ENCODE measurements at regions not wholly inside any gene's neighbourhood (a gene's known extent, or its start where the extent isn't known, plus 50 kb on each side); places are given as distances from the start of the nearest gene placed in this dataset.

GRCh38 chr13:66021846-66022245, 1208.3 kb downstream of the PCDH9 start:
- H3K27me3 ChIP-seq (ENCODE audit: control insufficient read depth, insufficient read depth, low read length): no peaks in the 10 kb centered on the region
- TF ChIP-seq CTCF (IDR thresholded peaks at IDR 0.05; ENCODE audit: low read depth, low read length): no peak
- CTCF ChIA-PET: no interaction called here
- no peaks in the 10 kb centered on the region for H3K9me3 ChIP-seq (ENCODE audit: control insufficient read depth, insufficient read depth, low read length)
- no peak for DNase-seq (ENCODE audit: low read depth, low spot score)
- H3K27ac ChIP-seq (ENCODE audit: low read depth, low read length): no peak overlapping the region
- H3K4me3 ChIP-seq (ENCODE audit: low read depth, low read length): no peak overlapping the region
- POLR2A ChIA-PET: no interaction called here

- ChIA-PET CTCF (no interaction called here), POLR2A (no interaction called here)
- Histone ChIP-seq H3K27me3 (ENCODE audit: control insufficient read depth, insufficient read depth, low read length) (no peaks in the 10 kb centered on the region), H3K4me3 (ENCODE audit: low read depth, low read length) (no peak overlapping the region), H3K9me3 (ENCODE audit: control insufficient read depth, insufficient read depth, low read length) (peaks cover 8% of the 10 kb centered on the region), H3K27ac (ENCODE audit: low read depth, low read length) (no peak overlapping the region)
- TF ChIP-seq CTCF (IDR thresholded peaks at IDR 0.05; ENCODE audit: low read depth, low read length): no peak
- DNase-seq (ENCODE audit: low read depth, low spot score): no peak
Observed at GRCh38 chr13:66014771-66015170, 1215.4 kb downstream of the PCDH9 start.

- ChIA-PET CTCF (no interaction called here), POLR2A (no interaction called here)
- Histone ChIP-seq H3K27ac (ENCODE audit: low read depth, low read length) (no peak overlapping the region), H3K4me3 (ENCODE audit: low read depth, low read length) (no peak overlapping the region), H3K27me3 (ENCODE audit: control insufficient read depth, insufficient read depth, low read length) (no peaks in the 10 kb centered on the region), H3K9me3 (ENCODE audit: control insufficient read depth, insufficient read depth, low read length) (peaks cover 15% of the 10 kb centered on the region)
- no peak for DNase-seq (ENCODE audit: low read depth, low spot score)
- TF ChIP-seq CTCF (IDR thresholded peaks at IDR 0.05; ENCODE audit: low read depth, low read length): no peak
Observed at GRCh38 chr13:66009241-66009640, 1220.9 kb downstream of the PCDH9 start.

- ChIA-PET CTCF (no interaction called here), POLR2A (no interaction called here)
- Histone ChIP-seq H3K27ac (ENCODE audit: low read depth, low read length) (no peak overlapping the region), H3K4me3 (ENCODE audit: low read depth, low read length) (no peak overlapping the region), H3K27me3 (ENCODE audit: control insufficient read depth, insufficient read depth, low read length) (no peaks in the 10 kb centered on the region), H3K9me3 (ENCODE audit: control insufficient read depth, insufficient read depth, low read length) (no peaks in the 10 kb centered on the region)
- DNase-seq (ENCODE audit: low read depth, low spot score): no peak
- no peak for TF ChIP-seq CTCF (IDR thresholded peaks at IDR 0.05; ENCODE audit: low read depth, low read length)
Observed at GRCh38 chr13:66003558-66003957, 1226.6 kb downstream of the PCDH9 start.

GRCh38 chr13:66001140-66001539, 1229.0 kb downstream of the PCDH9 start:
- ChIA-PET POLR2A (no interaction called here), CTCF (no interaction called here)
- DNase-seq (ENCODE audit: low read depth, low spot score): no peak
- Histone ChIP-seq H3K9me3 (ENCODE audit: control insufficient read depth, insufficient read depth, low read length) (no peaks in the 10 kb centered on the region), H3K27ac (ENCODE audit: low read depth, low read length) (no peak overlapping the region), H3K4me3 (ENCODE audit: low read depth, low read length) (no peak overlapping the region), H3K27me3 (ENCODE audit: control insufficient read depth, insufficient read depth, low read length) (no peaks in the 10 kb centered on the region)
- TF ChIP-seq CTCF (IDR thresholded peaks at IDR 0.05; ENCODE audit: low read depth, low read length): no peak

Data from AG04450 (cell line).